ENCODE measurements at regions not wholly inside any gene's neighbourhood (a gene's known extent, or its start where the extent isn't known, plus 50 kb on each side); places are given as distances from the start of the nearest gene placed in this dataset.

GRCh38 chr1:83718338-83718737 lies 280.6 kb downstream of the TTLL7 start:
- ChIA-PET POLR2A (ENCODE audit: unreplicated experiment) (no interaction called here), CTCF (no interaction called here)
- no peaks in the 10 kb centered on the region for H3K27me3 ChIP-seq (ENCODE audit: control insufficient read depth, insufficient read depth, low read length)
- no peaks in the 10 kb centered on the region for H3K4me1 ChIP-seq (ENCODE audit: control insufficient read depth, insufficient read depth, low read length)
- no peak overlapping the region for H3K23ac ChIP-seq (ENCODE audit: low read depth, low read length)
- H2BK120ac ChIP-seq (ENCODE audit: low read depth, low read length): no peak overlapping the region
- DNase-seq (no peak), ATAC-seq (ENCODE audit: low read depth) (no peak)
- no peak overlapping the region for H2BK15ac ChIP-seq (ENCODE audit: low read depth, low read length)
- no peaks in the 10 kb centered on the region for H3K36me3 ChIP-seq (ENCODE audit: control insufficient read depth, insufficient read depth, low read length)
- H3K4ac ChIP-seq (ENCODE audit: low read depth, low read length): no peak overlapping the region
- WGBS, 2 experiments (ENCODE audit: extremely low coverage in 2 of 2, insufficient read length in 1 of 2): 40% methylated on average over 1 of the region's 6 CpGs; no CpG with 5 or more reads in 1 of the 2 experiments
- intact Hi-C loops (cut with micrococcal nuclease) (no loop called here), in situ Hi-C loops (cut with MboI; ENCODE audit: low sequenced_read_pairs) (no loop called here), dilution Hi-C loops (cut with HindIII; ENCODE audit: low sequenced_read_pairs, unreplicated experiment) (no loop called here)
- no peak overlapping the region for H3K27ac ChIP-seq (ENCODE audit: insufficient read depth, low read length)
- TF ChIP-seq SMC3 (IDR thresholded peaks at IDR 0.05; ENCODE audit: low read depth, low read length) (no peak), MAZ (IDR thresholded peaks at IDR 0.05; ENCODE audit: borderline replicate concordance, low read depth, low read length) (no peak), POLR2A (IDR thresholded peaks at IDR 0.05; ENCODE audit: low read depth, low read length) (no peak), NFE2L2 (IDR thresholded peaks at IDR 0.05; ENCODE audit: low read depth, low read length) (no peak), CHD1 (IDR thresholded peaks at IDR 0.05; ENCODE audit: low read depth, low read length) (no peak), USF2 (IDR thresholded peaks at IDR 0.05; ENCODE audit: low read depth, low read length) (no peak), CEBPB (IDR thresholded peaks at IDR 0.05; ENCODE audit: low read depth, low read length) (no peak), MAFK (IDR thresholded peaks at IDR 0.05; ENCODE audit: low read depth, low read length) (no peak)
- no peak overlapping the region for H3K9ac ChIP-seq (ENCODE audit: low read depth, low read length)
- H4K20me1 ChIP-seq (ENCODE audit: insufficient read depth, low read length): no peaks in the 10 kb centered on the region
- H2BK20ac ChIP-seq (ENCODE audit: low read depth, low read length): no peak overlapping the region
- no peak overlapping the region for H2AK9ac ChIP-seq (replicated peaks; ENCODE audit: low read depth, low read length, poor library complexity)
- no peak overlapping the region for H2AK5ac ChIP-seq (ENCODE audit: low read depth, low read length)
- H3K14ac ChIP-seq (replicated peaks; ENCODE audit: low read depth, low read length): no peak overlapping the region
- H4K8ac ChIP-seq (ENCODE audit: low read depth in 2 of 2, low read length in 2 of 2): no peak overlapping the region
- H3K9me3 ChIP-seq (ENCODE audit: control insufficient read depth, insufficient read depth, low read length): no peaks in the 10 kb centered on the region
- H3K79me1 ChIP-seq (ENCODE audit: low read depth in 1 of 2, low read length in 2 of 2): no peaks in the 10 kb centered on the region
- no peak overlapping the region for H3K4me2 ChIP-seq (ENCODE audit: low read depth, low read length)
- no peak overlapping the region for H3K56ac ChIP-seq (ENCODE audit: extremely low read depth, insufficient read depth, low read length)
- no peaks in the 10 kb centered on the region for H3K9me1 ChIP-seq (ENCODE audit: insufficient read depth, low read length)
- H4K91ac ChIP-seq (ENCODE audit: insufficient read depth, low read depth, low read length): no peak overlapping the region
- no peak overlapping the region for H2BK5ac ChIP-seq (ENCODE audit: low read depth, low read length, poor library complexity, severe bottlenecking)
- H3K4me3 ChIP-seq (ENCODE audit: insufficient read depth, low read depth, low read length): no peak overlapping the region
- no TSS peak for BruUV-seq (replicated peaks)
- H4K5ac ChIP-seq (ENCODE audit: low read depth, low read length): no peak overlapping the region
- H3K18ac ChIP-seq (ENCODE audit: low read depth, low read length): no peak overlapping the region
- H2AFZ ChIP-seq (replicated peaks; ENCODE audit: low read length, poor library complexity): no peak overlapping the region
